WERI-Rb-1 (cell line): ENCODE measurements at regions not wholly inside any gene's neighbourhood (a gene's known extent, or its start where the extent isn't known, plus 50 kb on each side); places are given as distances from the start of the nearest gene placed in this dataset.

Source experiments
- DNase-seq: peaks from one replicate; pipeline ENCODE4 v3.0.0-alpha.2; 2020
- H3K27ac ChIP-seq: fragments of 250-450 bp; sonication (Bioruptor Pico); 2 replicates; pipeline ENCODE4 v1.5.1; 2020; ENCODE audit warnings: mild to moderate bottlenecking, moderate library complexity
- H3K27me3 ChIP-seq: fragments of 250-450 bp; sonication (Bioruptor Pico); 2 replicates; pipeline ENCODE4 v1.5.1; 2021; ENCODE audit warnings: mild to moderate bottlenecking, low read depth, moderate library complexity; ENCODE audit not compliant: insufficient read depth, severe bottlenecking
- H3K36me3 ChIP-seq: fragments of 250-450 bp; sonication (Bioruptor Pico); 2 replicates; pipeline ENCODE4 v1.5.1; 2020; ENCODE audit warnings: mild to moderate bottlenecking, moderate library complexity
- H3K4me3 ChIP-seq: 2 replicates; pipeline ENCODE4 v1.5.1; 2011; ENCODE audit warnings: low read depth, mild to moderate bottlenecking, control low read depth, low read length
- H3K9me3 ChIP-seq: fragments of 250-450 bp; sonication (Bioruptor Pico); 2 replicates; pipeline ENCODE4 v1.5.1; 2021; ENCODE audit warnings: mild to moderate bottlenecking, moderate library complexity; ENCODE audit not compliant: severe bottlenecking
- TF ChIP-seq, protein P1 (sequence below): IDR thresholded peaks from 2 replicates; pipeline ENCODE4 v1.5.1; 2011; ENCODE audit warnings: low read depth, mild to moderate bottlenecking, control low read depth, inconsistent platforms, low read length

DNA sequence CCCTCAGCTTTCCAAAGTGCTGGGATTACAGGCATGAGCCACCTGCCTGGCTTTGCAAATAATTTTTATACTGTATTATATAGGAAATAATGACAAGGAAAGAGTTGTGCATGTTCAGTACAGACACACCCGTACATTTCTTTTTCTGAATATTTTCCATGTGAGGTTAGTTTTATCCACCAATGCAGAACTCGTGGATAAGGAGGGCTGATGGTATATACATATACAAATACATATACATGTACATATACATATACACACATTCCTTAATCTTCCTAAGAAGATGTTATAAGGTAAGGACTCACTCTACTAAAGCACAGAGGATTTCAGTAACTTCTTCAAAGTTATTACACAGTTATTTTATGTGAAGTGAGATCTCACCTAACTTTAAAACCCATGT, 925.8 kb downstream of the C4orf33 start:
- TF ChIP-seq, protein P1, sequence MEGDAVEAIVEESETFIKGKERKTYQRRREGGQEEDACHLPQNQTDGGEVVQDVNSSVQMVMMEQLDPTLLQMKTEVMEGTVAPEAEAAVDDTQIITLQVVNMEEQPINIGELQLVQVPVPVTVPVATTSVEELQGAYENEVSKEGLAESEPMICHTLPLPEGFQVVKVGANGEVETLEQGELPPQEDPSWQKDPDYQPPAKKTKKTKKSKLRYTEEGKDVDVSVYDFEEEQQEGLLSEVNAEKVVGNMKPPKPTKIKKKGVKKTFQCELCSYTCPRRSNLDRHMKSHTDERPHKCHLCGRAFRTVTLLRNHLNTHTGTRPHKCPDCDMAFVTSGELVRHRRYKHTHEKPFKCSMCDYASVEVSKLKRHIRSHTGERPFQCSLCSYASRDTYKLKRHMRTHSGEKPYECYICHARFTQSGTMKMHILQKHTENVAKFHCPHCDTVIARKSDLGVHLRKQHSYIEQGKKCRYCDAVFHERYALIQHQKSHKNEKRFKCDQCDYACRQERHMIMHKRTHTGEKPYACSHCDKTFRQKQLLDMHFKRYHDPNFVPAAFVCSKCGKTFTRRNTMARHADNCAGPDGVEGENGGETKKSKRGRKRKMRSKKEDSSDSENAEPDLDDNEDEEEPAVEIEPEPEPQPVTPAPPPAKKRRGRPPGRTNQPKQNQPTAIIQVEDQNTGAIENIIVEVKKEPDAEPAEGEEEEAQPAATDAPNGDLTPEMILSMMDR: no peak

DNA sequence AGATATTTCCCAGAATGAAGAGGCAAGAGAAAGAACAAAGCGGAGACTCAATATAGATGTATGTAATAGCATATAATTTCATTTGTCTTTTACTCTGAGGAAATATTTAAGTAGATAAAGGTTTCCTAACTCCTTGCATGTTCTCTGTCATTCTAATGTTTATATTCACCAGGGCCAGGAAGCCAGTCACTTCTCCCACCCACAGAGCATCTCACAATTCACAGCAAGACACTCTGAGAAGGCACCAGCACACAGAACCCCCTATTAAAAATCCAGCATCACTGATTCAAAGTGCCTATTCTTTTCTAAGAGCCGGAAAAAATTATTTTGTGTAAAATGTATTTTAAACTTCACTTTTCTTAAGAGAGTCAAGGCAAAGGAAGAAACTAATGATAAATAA, 927.1 kb downstream of the C4orf33 start:
- TF ChIP-seq, protein P1: no peak
- Histone ChIP-seq H3K36me3 (no peaks in the 10 kb centered on the region), H3K27ac (no peak overlapping the region), H3K27me3 (no peaks in the 10 kb centered on the region), H3K9me3 (no peaks in the 10 kb centered on the region), H3K4me3 (no peak overlapping the region)
- no peak for DNase-seq

More for the DNA sequence above, 925.8 kb downstream of the C4orf33 start:
- Histone ChIP-seq H3K9me3 (no peaks in the 10 kb centered on the region), H3K4me3 (no peak overlapping the region), H3K36me3 (no peaks in the 10 kb centered on the region), H3K27me3 (no peaks in the 10 kb centered on the region), H3K27ac (no peak overlapping the region)
- DNase-seq: no peak

DNA sequence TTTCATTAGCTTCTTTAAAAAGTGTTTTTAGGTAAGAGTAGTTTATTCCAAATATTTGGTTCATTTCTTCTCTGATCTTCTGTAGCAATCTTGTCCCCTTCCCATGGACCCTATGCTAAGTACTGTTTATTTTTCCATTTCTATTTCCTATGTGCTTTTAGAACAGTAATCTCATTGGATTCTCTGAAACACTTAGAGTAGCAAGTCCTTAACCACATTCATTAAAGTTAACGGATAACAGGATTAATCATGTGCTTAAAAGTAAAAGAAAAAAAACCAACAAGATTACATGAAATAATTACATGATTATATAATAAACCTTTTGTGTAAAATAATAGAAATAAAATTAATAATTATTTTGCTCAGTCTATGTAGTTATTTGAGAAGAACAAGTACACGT, 929.7 kb downstream of the C4orf33 start:
- DNase-seq: no peak
- Histone ChIP-seq H3K27me3 (no peaks in the 10 kb centered on the region), H3K9me3 (no peaks in the 10 kb centered on the region), H3K4me3 (no peak overlapping the region), H3K36me3 (no peaks in the 10 kb centered on the region), H3K27ac (no peak overlapping the region)
- TF ChIP-seq, protein P1: no peak

DNA sequence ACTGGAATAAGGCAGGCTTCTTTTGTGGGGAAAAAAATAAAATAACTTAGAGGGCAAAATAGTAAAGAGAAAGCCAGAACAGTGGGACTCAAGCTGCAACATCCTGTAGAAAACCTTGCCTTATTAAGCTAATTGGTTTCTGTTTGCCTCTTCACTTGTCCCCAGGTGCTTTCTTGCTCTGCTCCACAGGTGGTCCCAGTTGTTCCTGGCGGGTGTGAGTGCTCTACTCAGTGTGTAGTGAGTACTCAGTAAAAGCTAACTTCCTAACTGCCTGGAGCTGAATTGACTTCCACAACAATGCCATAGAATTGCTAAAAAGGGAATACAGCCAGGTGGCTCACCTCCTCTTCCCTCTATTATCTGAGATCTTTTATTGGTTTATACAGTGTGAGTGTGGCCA, 930.2 kb downstream of the C4orf33 start:
- Histone ChIP-seq H3K9me3 (no peaks in the 10 kb centered on the region), H3K27ac (no peak overlapping the region), H3K27me3 (no peaks in the 10 kb centered on the region), H3K4me3 (no peak overlapping the region), H3K36me3 (no peaks in the 10 kb centered on the region)
- DNase-seq: peak; percentile 67
- TF ChIP-seq, protein P1: no peak

DNA sequence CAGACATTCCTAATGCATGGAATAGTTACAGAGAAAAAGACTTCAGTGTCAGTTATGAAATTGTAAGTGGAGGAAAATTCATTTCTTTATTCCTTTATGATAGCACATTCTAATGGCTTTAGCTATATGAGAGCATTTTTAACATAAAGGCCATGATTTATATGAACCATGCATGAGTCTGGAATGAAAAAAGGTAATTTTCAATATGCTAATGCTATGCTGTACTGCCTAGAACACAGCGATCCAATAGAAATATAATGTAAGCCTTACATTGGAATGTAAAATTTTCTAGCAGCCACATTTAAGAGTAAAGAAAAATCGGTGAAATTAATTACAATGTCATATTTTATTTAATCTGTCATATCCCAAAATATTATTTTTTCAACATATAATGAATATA, 932.0 kb downstream of the C4orf33 start:
- Histone ChIP-seq H3K27me3 (no peaks in the 10 kb centered on the region), H3K9me3 (no peaks in the 10 kb centered on the region), H3K4me3 (no peak overlapping the region), H3K36me3 (no peaks in the 10 kb centered on the region), H3K27ac (no peak overlapping the region)
- TF ChIP-seq, protein P1: no peak
- DNase-seq: no peak

DNA sequence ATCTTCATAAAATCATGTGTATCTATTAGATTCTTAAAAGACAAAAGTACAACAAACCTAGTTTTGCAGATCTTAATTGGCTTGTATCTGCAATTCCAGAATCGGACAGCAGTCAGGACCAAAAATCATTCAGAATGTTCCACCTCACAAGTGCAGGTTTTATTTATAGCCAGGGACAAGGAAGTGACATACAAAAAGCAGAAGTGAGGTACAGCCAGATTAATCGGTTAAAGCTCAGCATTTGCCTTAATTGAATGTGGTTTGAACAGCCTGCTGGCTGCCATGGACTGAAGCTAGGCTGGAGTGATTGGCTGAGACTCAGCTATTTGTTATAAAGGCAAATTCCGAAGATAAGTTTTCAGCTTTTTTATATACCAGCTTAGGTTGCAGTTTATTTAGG, 932.6 kb downstream of the C4orf33 start:
- no peaks in the 10 kb centered on the region for H3K9me3 ChIP-seq
- peak; percentile 50 for DNase-seq
- no peak overlapping the region for H3K27ac ChIP-seq
- H3K4me3 ChIP-seq: no peak overlapping the region
- H3K27me3 ChIP-seq: no peaks in the 10 kb centered on the region
- TF ChIP-seq, protein P1: no peak
- no peaks in the 10 kb centered on the region for H3K36me3 ChIP-seq
